ENCODE measurements at regions not wholly inside any gene's neighbourhood (a gene's known extent, or its start where the extent isn't known, plus 50 kb on each side); places are given as distances from the start of the nearest gene placed in this dataset.

- no peak for DNase-seq (ENCODE audit: low spot score)
Measured at GRCh38 chr1:112318263-112318662, 77.8 kb upstream of the CTTNBP2NL start.

- DNase-seq (ENCODE audit: low spot score), result no peak
Measured at GRCh38 chr1:112318698-112319370, 77.2 kb upstream of the CTTNBP2NL start.

DNA sequence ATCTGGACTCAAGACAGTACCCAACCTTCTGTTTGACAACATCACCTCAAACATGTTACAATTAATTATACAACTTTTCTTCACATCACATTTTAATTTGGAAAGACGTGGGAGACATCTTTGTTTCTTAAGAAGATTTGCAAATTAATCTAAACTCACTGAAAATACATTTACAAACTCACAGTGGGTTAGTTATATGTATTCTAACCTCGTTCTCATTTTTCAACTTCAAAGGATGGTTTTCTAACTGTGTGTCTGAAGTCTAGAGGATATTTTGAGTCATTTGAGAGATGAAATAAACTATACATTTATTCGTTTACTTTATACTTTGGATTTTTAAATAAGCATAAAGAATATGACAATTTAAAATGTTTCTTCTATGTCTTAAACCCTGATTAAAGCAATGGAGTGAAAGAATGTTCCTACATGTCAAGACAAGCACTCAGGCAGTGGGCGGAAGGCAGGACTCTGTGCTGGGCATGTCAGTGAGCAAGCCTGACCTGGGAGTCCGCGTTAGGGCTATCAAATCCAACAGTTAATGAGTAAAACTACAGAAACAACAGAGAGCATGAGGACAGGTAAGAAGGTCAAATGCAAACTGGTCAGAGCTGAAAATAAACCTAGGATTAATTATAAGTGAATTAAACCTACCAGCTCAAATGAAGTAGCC lies 76.5 kb upstream of the CTTNBP2NL start:
- DNase-seq (ENCODE audit: low spot score), result no peak

- no peak for DNase-seq (ENCODE audit: low spot score)
Measured at GRCh38 chr1:112320058-112320457, 76.0 kb upstream of the CTTNBP2NL start.

DNA sequence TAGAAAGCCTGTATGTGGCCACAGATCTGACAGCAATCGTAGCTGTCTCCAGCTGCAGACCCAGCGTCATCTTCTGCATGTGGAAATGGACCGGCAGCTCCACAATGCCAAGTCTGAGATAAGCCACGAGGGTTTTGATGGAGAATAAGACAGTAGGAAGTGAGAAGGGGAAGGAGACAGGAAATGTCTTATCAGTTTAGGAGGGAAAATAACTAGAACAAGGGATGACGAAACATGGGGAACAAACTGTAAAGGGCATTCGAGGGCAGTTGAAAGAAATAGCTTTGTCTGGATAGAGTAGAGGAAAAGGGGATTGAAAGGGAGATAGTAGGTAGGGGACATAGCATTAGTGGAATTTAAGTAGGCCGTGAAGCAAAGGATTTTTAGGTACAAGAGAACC lies 74.0 kb upstream of the CTTNBP2NL start:
- DNase-seq (ENCODE audit: low spot score), result no peak

DNA sequence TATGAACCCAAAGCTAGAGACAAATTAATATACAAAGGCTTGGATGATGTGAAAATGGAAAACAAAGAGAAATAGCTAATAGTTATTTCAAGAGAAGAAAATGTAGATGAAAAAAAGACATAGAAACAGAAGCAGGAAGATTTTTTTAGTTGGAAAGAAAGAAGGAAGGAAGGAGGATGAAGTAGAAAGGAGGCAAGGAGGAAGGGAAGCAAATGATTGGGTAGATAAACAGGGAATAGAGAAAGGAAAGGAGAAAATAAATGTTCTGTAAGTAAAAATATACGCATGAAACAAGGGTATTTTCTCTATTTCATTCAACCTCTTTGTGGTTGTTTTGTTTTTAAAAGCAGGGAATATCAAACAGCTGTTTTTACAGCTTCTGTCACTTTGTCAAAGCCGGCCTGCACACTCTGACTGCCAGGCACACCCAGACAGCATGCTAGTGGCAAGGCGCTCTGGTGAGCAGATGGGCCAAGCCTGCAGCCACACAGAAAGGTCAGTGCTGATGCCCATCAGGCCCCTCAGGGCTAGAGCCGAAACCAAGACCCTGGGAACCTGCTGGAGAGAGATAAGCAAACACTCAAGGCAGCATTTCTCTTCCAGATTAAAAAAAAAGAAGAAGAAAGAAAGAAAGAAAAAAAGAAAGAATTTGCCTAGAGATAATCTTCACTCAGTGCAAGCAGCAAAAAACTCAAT lies 72.9 kb upstream of the CTTNBP2NL start:
- peak; percentile 46 for DNase-seq (ENCODE audit: low spot score)

DNA sequence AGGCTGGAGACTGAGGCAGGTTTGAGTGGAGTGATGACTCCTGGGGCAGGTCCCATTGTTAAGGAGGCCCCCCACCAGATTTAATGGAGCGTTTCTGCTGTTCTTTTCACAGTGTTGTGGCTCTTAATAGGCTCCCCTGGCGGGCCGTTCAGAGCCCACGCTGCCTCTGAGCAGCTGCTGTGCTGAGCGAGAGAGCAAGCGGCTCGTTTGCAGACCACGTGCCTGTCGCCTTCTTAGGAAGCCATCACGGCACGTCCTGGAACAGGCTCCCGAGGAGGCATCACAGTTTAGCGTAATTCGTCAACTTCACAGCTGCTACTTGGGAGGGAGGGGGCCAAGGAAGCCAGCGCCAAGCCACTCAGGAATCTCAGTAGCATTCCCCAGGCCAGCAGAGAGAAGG lies 70.5 kb upstream of the CTTNBP2NL start:
- no peak for DNase-seq (ENCODE audit: low spot score)

DNA sequence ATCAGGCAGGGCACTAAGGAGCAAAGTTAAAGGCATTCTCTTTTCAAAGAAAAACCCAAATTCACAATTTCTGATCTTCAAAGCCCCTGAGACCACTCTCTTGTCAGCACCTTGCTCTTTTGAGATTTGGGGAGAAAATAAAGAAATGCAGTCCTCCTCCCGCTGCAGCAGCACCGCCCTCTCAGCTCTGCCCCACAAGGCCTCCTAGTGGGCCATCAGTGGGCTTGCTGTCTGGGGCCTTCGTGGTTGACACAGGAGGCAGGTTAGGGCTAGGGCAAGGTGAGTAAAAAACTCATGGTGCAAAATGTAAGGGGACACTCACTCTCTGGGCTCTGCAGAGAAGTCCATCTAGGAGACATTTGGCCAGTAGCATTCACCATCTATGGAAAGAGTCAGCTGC lies 67.4 kb upstream of the CTTNBP2NL start:
- DNase-seq (ENCODE audit: low spot score), result no peak

DNA sequence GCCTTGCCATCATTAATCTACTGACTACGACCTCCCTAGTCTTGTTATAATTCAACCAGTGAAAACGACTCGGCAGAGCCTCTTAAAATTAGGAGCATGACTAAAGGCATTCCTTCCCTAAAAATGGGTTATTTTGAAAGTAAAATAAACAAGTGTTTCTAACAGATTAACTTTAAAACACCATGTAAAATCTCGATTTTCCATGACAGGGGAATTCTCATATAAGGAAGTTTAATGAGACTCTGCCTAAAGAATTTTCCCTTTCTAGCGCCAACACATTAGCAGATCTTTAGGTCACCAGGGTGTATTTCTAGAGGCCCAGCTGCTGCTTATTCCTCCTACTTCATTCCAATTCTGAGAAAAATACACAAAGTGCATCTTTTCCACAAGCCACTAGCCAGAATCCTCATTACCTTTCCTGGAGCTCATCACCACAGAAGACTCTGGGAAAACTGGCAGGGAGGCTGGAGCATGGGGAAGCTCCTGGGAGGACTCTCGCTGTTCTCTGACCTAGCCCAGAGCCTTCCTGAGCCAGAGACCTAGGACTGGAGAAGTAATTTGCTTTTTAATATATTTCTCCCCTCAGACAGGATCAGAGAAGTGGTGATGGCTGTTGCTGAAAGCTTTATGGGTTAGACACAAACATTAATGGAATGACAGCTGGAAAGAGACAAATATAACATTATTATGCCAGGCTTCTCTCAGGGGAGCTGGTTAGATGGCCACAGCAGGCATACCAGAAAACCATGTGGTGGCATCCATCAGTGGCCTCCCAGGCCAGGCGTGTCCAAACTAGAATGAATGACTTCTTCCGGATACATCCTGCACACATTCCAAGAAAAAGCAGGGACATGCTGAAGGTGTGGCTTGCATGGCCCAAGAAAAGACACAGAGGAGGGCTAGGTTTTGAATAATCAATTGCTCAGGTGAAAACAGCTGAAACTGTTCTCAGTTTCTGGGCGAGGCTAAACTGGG lies 63.6 kb upstream of the CTTNBP2NL start:
- no peak for DNase-seq (ENCODE audit: low spot score)

DNA sequence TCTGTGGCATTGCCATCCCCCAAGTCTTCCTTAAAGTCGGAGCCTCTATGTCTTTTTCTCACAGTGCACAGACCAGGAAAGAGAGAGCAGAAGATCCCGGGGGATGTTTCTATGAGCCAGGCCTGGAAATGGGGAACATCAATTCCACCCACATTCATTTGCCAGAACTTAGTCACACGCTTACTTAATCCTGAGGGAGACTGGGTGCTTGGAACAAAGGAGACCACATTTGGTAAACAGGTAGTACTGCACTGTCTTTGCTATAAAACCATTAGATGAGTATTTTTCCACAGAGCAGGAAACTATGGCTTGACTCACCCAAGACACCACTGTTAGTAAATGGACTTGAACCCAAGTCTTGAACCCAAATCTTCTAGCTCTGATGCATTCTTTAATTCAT lies 60.7 kb upstream of the CTTNBP2NL start:
- DNase-seq (ENCODE audit: low spot score), result no peak

DNA sequence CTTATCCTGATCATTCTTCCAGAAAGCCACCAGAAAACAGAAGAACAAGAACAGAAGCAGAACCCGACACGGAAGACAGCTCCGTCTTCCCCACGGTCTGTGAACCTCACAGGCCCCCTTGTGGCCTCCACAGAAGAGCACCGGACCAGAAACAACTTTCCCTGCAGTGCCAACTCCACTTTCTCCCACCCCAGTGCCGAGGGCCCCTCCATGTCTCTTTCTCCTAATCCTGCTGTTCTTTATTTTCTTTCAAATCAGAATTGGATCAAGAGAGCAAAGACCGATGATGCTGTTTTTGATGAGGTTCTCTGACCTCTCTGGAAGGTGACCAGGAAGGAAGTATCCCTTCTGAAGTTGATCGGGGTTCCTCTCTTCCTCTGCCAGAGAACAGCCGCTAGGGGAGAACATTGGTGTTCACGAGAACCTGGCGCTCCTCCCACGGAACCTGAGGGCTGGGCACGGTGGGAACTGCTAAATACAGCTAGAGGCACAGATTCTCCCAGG lies 58.9 kb upstream of the CTTNBP2NL start:
- DNase-seq (ENCODE audit: low spot score), result peak; percentile 65

DNA sequence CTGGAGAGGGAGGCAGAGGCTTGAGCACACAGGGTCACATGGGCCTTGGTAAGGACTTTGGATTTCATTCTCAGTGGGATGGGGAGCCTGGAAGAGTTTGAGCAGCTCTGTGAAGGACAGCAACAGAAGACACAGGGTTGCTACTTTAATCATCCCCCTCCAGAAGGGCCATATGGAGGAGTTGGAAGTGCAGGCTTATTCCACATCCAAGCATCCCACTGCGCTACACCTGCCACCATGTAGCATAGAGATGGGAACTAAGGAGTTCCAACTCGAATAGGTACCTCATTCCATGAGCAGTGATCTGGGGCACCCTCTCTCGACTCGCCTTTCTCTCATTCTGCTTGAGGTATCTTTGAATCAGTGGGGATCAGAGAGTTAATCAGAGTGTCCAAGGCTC lies 54.0 kb upstream of the CTTNBP2NL start:
- DNase-seq (ENCODE audit: low spot score), result peak; percentile 95

GRCh38 chr1:112342558-112342957 lies 53.5 kb upstream of the CTTNBP2NL start:
- DNase-seq (ENCODE audit: low spot score), result no peak

DNA sequence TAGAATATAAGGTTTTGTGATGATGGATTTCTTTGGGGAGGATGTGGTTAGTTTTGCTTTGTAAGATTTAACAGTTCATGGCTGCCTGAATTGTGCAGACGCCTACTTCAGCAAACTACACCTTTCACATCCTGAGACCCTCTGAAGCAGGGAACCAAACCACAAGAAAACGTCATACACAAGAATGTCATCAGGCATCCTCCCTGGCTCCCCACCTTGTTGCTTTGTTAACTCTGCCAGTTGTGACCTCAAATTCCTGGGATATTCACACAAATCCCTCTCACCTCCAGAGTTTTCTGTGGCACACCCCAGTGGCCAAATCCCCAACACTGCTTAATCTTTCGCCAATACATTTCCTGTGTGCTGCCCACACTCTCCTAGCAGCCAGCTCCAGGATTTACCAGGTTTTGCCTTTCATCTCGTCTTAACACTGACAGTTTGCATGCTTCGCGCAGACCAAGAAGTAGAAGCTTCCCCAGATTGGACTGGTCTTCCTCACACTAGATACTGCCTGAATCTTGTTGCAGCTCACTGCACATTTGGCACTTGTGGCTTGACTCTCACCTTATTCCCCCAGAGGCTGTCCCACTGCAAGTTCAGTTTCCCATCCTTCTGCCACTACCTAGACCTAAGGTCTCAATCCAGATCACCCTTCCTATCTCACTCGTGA lies 51.1 kb upstream of the CTTNBP2NL start:
- DNase-seq (ENCODE audit: low spot score), result peak; percentile 37

All from cerebellar cortex (tissue), 1 donor.